Fibroblast of the conjunctiva (primary cell): ENCODE measurements at regions not wholly inside any gene's neighbourhood (a gene's known extent, or its start where the extent isn't known, plus 50 kb on each side); places are given as distances from the start of the nearest gene placed in this dataset.
"Not testable (repeated sequence)": the region's sequence is repeated elsewhere in the genome, so short reads cannot be mapped to it uniquely, and the experiment has no call there.

Source experiments
- DNase-seq: peaks from one replicate; pipeline ENCODE4 v3.0.0-alpha.2; 2010; ENCODE audit warnings: low read depth

DNA sequence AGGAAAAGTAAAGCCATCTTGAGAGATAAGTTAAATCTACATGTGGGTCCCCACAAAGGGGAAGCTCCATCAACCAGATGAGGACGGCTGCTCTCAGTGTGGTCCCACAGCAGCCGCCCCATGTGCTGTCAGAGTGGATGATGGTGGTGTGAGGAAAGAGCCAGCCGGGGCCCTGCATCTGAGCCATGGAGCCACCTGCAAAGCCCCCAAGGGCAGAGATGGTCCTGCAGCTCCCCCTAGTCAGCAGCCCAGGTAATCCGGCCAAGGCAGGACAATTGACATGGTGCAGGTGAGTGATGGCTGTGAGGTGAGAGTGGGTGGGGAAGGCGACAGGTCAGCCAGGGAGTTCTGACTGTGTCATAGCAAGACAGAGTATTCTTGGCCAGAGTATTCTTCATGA lies 458.8 kb downstream of the ICE1 start:
- no peak for DNase-seq

DNA sequence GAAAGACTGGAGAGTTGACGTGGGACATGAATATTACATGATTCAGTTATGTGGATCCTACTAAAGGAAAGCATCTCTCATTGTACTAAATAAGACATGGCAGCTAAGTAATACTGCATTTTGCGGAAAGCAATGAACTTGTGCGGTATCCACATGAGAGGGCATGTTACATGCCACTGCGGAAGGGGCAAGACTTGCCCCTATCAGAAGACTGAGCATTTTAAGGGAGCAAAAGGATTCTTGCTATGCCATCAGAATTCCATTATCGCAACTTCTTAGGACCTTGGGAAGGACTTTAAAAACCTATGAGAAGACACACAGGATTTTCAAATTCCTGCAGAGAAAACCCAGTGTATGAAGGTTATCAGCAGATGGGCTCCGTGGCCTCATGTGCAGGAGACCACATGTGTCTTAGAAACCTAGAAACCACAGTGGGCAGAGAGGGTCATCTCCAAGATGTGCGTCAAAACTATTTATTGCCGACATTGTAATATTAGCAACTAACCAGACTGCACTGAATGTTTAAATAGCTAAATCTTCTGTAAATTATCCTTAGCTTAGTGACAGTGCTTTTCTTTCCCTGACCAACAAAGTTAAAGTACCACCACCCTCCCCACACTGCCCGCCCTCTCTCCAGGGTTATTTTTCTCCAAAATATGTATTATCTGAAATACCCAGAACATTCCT lies 457.7 kb downstream of the ICE1 start:
- no peak for DNase-seq

DNA sequence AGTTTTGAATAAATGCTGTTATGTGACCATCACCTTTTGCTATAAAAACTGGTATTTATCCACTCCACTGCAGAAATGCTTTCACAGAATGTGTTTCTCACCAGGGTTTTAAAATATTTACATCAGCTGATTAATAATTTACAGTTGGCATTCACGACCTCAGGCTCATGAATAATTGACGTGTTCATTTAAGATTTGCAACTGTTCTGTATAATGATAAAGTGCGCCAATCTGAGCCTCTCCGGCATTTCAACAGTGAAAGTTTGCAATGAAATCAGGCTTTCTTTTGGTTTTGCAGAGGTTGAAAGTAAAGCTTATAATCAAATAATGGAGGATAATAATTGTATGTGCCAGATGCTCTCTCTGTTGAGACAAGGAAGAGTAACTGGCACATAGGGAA lies 434.9 kb downstream of the ICE1 start:
- no peak for DNase-seq

DNA sequence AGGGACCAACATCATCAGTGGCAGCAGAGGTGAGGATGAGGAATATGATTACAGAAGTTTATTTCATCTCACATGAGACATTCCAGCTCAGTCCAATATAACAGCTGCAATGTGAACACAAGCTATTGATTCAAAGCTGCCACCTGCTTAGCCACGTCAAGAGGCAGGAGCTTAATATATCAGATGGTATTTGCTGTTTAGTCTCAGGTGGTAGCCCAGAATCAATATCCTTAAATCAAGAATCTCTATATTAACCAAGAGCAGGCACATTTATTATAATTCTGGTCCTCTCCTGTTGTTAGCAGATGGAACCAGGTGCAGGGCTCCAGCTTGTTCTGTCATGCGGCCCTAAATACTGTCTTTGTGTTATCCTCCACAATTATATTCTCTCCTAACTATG lies 431.6 kb downstream of the ICE1 start:
- no peak for DNase-seq

DNA sequence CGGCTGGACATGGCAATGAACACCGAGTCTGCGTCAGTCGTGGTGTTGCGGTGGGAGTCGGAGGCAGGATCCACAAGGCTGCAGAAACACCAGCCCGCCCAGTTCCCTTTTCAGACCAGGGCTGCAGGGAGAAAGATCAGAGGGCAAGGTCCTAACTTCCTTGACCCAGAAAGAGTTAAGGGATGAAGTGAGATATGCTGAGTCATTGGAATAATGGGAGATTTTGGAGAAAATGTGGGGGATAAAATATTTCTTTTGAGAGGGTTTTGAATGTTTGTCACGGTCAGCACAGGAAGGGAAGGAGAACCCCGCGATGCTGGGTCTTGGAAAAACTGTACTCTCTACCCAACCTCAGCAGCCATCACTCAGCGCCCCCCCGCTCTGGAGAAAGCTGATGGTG lies 416.0 kb downstream of the ICE1 start:
- no peak for DNase-seq

DNA sequence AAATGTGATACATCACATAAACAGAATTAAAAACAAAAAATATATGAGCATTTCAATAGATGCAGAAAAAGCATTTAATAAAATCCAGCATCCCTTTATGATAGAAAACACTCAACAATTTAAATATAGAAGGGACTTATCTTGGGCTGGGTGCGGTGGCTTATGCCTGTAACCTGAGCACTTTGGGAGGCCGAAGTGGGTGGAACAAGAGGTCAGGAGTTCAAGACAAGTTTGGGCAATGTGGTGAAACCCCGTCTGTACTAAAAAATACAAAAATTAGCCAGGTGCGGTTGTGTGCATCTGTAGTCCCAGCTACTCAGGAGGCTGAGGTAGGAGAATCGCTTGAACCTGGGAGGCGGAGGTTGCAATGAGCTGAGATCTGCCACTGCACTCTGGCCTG lies 409.1 kb downstream of the ICE1 start:
- not testable (repeated sequence) for DNase-seq

DNA sequence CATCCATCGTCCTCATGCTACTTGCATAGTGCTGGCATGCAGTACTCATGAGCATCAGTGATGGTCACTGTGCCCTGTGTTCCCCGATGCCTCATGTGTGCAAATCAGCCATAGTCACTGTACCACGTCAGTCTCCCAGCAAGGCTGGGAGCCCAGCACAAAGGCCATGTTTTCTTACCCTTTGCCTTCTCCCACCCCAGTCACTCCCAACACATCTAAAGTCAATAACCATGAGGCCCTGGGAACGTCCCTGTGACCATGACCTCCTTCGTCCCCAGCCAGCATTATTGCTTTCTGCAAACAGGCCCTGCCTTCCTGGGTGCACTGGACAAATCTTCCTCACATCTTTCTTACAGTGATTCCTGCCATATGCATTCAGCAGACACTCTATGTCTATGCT lies 406.1 kb downstream of the ICE1 start:
- no peak for DNase-seq

DNA sequence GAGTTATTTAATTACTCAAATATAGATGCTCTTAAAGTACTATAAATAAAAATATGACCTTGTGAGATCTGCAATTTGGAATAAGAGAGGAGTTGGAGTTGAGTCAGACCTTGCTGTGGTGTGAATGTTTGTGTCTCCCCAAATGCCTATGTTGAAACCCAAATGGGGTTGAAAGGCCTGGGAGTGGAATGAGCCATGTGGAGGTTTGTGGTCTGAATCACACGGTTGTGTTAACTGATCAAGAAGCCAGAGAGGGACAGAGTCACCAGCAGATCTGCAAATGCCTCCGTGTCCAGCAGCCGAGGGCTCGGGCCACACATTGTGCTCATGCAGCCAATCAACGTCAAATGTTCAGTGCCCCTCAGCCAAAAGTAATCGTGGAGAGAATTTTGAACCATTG lies 404.4 kb downstream of the ICE1 start:
- DNase-seq, result no peak

DNA sequence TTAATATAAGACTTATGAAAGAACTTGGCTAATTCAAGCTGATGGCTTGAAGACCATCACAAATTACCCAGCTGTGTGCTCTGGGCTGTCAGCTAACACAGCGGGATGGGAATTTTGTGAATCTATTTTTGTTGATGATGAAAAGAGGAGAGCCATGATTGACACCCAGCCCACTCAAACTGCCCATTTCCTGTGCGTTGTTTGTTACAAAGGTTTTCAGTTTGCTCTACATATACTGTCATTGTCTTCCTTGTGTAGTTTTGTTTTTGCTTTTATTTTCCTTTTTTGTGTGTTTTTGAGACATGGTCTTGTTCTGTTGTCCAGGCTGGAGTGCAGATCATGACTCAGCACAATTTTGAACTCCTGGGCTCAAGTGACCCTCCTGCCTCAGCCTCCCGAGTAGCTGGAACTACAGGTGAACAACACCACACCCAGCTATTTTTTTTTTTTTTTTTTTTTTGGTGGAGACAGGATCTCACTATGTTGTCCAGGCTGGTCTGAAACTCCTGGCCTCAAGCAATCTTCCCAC lies 400.3 kb downstream of the ICE1 start:
- no peak for DNase-seq

DNA sequence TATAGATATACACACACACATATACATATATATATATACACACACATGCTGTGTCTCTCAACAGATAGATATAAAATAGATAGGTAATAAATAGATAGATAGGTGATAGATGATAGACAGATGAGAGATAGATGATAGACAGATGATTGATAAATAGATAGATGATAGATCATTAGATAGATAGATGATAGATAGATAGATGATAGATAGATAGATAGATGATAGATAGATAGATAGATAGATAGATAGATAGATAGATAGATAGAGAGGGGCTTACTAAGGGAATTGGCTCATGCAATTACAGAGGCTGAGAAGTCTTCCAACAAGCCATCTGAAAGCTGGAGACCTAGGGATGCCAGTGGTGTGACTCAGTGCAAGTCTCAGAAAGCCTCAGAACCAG lies 394.5 kb downstream of the ICE1 start:
- no peak for DNase-seq

DNA sequence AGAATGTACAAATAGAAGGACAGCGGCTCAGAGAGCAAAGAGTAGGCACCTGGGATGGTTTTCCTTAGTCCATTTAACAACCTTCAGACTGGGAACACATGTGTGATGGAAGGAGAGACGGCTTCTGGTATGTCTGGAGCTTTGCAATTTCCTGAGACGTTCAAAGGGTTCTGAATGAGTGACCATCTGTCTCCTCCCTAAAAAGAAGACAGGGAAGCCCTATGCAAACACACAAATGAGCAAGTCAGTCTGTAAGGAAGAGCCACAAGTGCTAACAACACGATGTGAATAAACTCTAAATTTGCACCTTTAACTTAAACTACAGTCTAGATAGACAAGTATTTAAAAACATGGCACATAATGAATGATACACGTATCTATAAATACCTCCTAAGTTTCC lies 391.0 kb downstream of the ICE1 start:
- DNase-seq, result no peak

DNA sequence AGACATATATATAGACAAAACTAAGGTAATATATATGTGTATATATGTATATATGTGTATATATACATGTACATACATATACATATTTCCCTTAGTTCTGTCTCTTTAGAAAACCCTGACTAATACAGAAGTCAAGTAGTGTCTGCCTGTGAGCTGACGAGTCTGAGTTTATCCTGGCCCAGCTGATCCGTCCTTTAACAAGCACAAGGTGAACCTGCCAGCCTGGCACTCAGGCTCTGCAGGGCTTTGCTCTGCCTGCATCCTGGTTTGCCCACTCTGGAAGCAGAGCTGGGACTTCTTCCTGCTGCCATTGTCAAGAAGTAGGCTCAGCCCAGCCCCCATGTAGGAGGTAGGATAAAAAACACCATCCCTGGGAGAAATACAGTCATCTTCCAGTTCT lies 388.0 kb downstream of the ICE1 start:
- no peak for DNase-seq

DNA sequence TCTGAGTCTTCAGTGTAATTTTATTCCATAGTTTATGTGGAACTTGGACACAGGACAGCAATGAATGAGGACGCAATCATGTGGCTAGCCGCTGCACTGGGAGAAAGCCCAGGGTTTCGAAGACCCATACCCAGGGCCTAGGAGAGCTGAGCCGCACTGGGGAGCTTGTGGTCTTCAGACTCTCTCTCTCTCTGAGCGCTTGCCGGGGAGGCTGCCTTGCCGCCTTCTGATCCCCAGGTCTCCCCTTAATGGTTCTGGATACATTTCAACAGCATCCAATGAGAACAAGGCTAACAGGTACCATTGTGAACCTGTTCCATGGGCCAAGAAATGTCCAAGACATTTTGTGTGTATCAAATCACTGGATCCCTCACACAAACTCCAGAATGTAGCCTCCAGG lies 383.4 kb downstream of the ICE1 start:
- DNase-seq, result no peak

DNA sequence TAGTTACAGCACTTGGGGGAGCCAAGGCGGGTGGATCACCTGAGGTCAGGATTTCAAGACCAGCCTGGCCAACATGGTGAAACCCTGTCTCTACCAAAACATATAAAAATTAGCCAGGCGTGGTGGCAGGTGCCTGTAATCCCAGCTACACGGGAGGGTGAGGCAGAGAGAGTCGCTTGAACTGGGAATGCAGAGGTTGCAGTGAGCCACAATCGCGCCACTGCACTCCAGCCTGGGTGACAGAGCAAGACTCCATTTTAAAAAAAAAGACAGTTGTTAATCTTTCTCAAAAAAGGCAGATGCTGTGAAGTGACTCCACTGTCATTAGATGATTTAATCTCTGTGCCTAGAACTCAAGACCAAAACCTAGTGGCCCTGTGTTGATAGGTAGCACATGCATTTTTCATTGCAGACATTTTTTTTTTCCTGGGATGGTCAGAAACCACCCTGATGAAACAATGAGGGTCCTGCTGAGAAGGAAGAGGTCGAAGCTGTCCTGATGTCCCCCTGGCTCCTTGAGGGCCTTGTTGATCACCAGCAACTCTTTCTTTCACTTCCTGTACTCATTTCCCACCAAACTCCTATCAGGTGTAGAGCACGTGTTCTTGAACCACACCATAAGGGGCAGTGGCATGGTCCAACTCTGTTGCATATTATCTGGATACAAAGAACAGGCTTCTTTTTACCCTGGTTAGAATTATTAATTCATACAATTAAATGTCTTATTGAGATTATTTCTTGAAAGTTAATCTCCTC lies 382.2 kb downstream of the ICE1 start:
- DNase-seq, result no peak

DNA sequence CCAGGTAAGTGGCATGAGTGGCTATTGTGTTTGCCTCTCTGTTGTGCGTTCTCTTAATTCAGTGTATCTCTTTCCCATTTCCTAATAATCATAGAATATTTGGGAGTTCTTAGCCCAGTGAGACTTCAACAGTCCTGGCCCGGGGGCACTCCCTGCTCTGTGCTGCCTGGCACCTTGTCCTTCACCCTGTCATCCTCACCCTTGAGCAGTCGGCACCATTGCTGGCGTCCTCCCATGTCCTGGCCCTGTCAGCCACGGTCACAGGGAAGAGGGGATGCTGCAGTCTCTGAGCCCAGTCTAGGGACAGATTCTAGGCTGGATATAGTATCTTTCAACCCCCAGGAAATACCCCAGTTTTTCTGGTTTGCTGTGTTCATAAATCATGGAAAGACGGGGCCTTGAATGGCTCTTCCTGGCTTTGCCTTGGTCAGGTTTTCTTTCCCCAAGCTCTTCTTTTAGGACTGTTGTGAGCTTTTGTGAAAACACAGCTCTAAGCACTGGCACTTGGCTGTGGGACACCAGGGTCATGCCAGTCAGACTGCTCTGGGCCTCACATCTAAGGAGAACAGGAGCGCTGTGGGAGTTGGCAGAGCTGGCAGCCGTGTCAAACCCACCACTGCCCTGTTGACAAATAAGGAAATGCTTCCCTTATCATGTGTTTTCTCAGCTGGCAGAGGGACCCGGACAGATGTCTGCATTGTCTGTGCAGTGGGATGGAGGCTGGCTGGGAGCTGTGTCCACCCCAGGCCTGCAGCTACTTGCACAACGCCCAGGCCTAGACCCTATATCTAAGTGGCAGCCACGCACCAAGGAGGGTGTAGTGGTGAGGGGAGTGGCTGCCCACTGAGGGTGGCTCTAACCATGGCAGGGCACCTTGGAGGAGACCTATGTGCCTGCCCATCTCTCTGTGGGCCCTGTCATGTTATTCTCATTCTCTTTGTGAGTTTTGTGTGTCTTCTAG lies 378.6 kb downstream of the ICE1 start:
- DNase-seq, result no peak

DNA sequence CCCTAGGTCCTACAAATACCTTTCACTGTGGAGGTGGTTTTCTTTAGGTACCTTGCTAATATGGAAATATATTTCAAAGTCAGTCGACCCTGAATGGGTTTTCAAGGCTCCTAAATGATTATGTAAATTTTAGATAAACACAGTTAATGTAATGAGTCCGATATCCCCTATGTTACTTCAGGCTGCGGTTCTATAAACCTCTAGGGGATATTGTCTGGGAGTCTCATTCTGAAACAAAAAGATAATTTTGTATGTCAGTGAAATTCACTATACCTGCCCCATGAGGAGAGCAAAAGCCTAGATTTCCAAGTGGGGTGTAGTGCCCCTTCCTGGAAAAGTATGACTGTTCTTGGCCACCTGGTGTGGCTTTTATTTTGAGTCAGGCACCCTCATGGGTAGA lies 377.3 kb downstream of the ICE1 start:
- DNase-seq, result no peak

DNA sequence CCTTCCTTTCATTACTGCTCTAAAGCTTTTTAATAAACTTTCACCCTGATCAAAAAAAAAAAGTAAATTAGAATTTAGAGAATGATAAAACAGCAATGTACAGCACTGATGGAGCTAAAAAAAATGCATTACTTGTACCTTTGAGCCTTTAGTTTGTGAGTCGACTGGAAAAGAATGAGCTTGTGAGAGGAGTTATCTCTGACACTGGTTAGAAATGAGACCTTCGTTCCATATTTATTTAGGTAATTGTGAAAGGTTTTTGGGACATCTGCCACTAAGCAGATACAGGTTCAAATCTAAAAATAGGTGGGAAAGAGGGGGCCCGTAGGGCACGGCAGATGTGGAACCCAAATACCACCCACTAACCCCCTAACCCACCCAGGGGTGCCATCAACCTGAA lies 376.8 kb downstream of the ICE1 start:
- no peak for DNase-seq

DNA sequence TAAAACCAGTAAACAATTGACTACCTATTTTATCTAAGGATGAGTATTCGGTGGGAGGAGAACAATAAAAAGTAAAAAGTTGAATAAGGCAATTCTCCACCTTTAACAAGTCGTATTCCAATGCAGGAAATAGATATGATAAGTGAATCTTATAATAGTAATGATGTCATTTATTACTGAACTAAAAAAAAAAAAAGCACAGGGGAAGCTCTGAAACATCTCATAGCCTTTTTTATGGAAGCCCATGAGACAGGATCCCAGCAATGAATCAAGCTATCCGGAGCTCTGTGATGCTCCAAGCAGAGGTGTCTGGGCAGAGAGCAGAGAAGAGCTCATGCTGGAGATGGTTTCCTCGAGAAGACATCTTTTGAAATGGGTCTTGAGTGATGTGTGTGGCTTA lies 376.0 kb downstream of the ICE1 start:
- DNase-seq, result no peak

DNA sequence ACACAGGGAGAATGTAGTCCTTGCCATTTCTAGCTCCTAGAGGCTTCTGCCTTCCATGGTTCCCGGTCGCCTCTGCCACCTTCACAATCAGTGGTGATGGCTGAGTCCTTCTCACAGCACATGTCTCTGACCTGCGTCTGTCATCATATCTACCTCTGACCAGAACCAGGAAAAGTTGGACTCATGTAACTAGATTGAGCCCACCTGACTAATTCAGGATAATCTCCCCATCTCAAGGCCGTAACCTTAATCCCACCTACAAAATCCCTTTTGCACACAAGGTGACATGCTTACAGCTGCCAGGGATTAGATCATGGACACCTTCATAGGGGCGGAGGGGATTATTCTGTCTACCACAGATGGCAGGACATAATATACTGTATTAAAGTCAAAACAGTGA lies 375.6 kb downstream of the ICE1 start:
- no peak for DNase-seq

DNA sequence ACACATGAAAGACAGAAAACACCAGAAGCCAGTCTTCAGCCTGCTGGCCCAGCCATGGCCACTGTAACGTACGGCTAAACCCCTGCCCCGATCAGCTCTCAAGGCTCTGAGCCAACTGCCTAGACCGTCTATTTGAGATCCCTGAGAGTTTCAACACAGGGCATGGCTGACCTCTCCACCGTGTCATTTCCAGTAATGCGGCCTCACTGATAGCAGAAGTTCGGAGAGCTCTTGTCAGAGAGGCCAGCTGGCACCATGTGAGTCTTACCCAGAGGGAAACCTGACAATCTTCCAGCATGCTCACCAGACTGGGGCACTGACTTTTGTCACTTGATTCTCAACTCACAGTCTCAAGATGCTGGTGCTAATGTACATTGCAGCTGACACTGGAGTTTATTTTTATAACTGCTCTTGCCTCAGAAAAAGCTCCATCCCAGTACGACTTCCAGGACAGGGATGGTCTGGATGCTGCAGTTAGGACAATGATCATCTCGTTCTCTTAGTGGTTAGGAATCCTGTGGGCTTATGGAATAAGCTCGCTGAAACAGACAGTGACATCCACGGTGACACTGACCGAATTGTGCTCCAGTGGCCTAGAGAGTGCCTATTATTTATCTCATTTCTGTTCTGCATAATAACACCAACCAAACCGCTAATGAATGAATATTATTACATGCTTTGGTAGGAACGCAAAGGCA lies 372.7 kb downstream of the ICE1 start:
- DNase-seq, result no peak

DNA sequence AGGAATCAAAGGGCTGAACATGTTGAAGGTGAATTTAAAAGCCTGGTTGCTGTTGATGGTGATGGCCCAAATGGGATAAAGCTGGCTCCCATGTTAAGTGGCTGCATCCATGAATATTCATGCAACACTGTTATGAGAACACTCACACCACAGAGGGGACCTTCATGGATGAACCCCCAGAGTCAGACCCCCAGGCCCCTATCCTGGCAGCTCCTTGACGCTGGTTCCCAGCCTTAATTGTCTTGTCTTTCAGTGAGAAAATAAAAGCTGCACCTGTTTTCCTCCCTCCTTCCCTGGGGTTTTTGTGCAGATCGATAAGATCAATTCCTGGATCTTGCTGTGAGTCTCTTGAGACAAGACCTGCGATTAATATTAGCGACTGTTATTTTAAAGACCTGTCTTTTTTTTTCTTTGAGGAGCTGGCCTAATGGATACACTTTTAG lies 371.7 kb downstream of the ICE1 start:
- DNase-seq, result no peak
